ENCODE measurements at regions not wholly inside any gene's neighbourhood (a gene's known extent, or its start where the extent isn't known, plus 50 kb on each side); places are given as distances from the start of the nearest gene placed in this dataset.

- no peak for TF ChIP-seq MAZ (IDR thresholded peaks at IDR 0.05; ENCODE audit: borderline replicate concordance, low read depth, low read length)
- TF ChIP-seq ESRRA (IDR thresholded peaks at IDR 0.05; ENCODE audit: borderline replicate concordance, low read length), result no peak
- no peak for TF ChIP-seq KDM1A (IDR thresholded peaks at IDR 0.05; ENCODE audit: low read depth)
- TF ChIP-seq CTCF (IDR thresholded peaks at IDR 0.05), result no peak
- TF ChIP-seq EP300 (IDR thresholded peaks at IDR 0.05), result no peak
- no peak for TF ChIP-seq POLR2A (IDR thresholded peaks at IDR 0.05; ENCODE audit: low read length)
- TF ChIP-seq CBX8 (IDR thresholded peaks at IDR 0.05), result no peak
- TF ChIP-seq HDAC2 (IDR thresholded peaks at IDR 0.05), result no peak
- no peak for TF ChIP-seq MAX (IDR thresholded peaks at IDR 0.05)
- TF ChIP-seq CBX2 (IDR thresholded peaks at IDR 0.05; ENCODE audit: borderline replicate concordance, low read depth), result no peak
- TF ChIP-seq NR3C1 (IDR thresholded peaks at IDR 0.05), result no peak
- no peak for TF ChIP-seq JUN (IDR thresholded peaks at IDR 0.05)
- TF ChIP-seq, protein P1, sequence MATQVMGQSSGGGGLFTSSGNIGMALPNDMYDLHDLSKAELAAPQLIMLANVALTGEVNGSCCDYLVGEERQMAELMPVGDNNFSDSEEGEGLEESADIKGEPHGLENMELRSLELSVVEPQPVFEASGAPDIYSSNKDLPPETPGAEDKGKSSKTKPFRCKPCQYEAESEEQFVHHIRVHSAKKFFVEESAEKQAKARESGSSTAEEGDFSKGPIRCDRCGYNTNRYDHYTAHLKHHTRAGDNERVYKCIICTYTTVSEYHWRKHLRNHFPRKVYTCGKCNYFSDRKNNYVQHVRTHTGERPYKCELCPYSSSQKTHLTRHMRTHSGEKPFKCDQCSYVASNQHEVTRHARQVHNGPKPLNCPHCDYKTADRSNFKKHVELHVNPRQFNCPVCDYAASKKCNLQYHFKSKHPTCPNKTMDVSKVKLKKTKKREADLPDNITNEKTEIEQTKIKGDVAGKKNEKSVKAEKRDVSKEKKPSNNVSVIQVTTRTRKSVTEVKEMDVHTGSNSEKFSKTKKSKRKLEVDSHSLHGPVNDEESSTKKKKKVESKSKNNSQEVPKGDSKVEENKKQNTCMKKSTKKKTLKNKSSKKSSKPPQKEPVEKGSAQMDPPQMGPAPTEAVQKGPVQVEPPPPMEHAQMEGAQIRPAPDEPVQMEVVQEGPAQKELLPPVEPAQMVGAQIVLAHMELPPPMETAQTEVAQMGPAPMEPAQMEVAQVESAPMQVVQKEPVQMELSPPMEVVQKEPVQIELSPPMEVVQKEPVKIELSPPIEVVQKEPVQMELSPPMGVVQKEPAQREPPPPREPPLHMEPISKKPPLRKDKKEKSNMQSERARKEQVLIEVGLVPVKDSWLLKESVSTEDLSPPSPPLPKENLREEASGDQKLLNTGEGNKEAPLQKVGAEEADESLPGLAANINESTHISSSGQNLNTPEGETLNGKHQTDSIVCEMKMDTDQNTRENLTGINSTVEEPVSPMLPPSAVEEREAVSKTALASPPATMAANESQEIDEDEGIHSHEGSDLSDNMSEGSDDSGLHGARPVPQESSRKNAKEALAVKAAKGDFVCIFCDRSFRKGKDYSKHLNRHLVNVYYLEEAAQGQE (IDR thresholded peaks at IDR 0.05), result no peak
- TF ChIP-seq MAFK (IDR thresholded peaks at IDR 0.05; ENCODE audit: partially characterized antibody), result no peak
Measured at GRCh38 chr10:130428936-130429335, 292.7 kb downstream of the GLRX3 start.

Data from A549 (cell line).